CD14-positive monocyte (primary cell): ENCODE measurements at regions not wholly inside any gene's neighbourhood (a gene's known extent, or its start where the extent isn't known, plus 50 kb on each side); places are given as distances from the start of the nearest gene placed in this dataset.

Experiments
- DNase-seq, 3 donors: peaks; one replicate each; pipeline ENCODE4 v3.0.0-alpha.2; 2011 to 2022
- H2AFZ ChIP-seq: 2 replicates; pipeline ENCODE4 v1.6.0; 2012; ENCODE audit warnings: mild to moderate bottlenecking, low read depth, low read length, inconsistent platforms; ENCODE audit not compliant: insufficient read depth, poor library complexity, severe bottlenecking
- H3K27ac ChIP-seq, 2 donors: 1 replicate in 1 of 2; 2 replicates in 1 of 2; pipeline ENCODE4 v1.5.1; 2012 to 2013; ENCODE audit warnings: low read length in 2 of 2, control low read depth in 1 of 2, inconsistent platforms in 1 of 2, low read depth in 1 of 2, mild to moderate bottlenecking in 1 of 2
- H3K27me3 ChIP-seq, 2 donors: one replicate each; pipeline versions ENCODE4 v1.6.0 to v1.6.1; 2011 to 2013; ENCODE audit warnings: low read length in 2 of 2; ENCODE audit not compliant: control insufficient read depth in 2 of 2, insufficient read depth in 2 of 2
- H3K36me3 ChIP-seq, 2 donors: replicated peaks in 1 of 2; 1 replicate in 1 of 2; 2 replicates in 1 of 2; pipeline versions ENCODE4 v1.5.1 to v1.6.1; 2012 to 2013; ENCODE audit warnings: low read length in 2 of 2, control low read depth in 1 of 2, inconsistent platforms in 1 of 2, mild to moderate bottlenecking in 1 of 2; ENCODE audit not compliant: insufficient read depth in 2 of 2, control insufficient read depth in 1 of 2
- H3K4me1 ChIP-seq, 2 donors: 1 replicate in 1 of 2; 2 replicates in 1 of 2; pipeline versions ENCODE4 v1.5.1 to v1.6.1; 2012 to 2013; ENCODE audit warnings: low read length in 2 of 2, control low read depth in 1 of 2, inconsistent platforms in 1 of 2, mild to moderate bottlenecking in 1 of 2, moderate library complexity in 1 of 2; ENCODE audit not compliant: insufficient read depth in 2 of 2, control insufficient read depth in 1 of 2
- H3K4me2 ChIP-seq: replicated peaks from 2 replicates; pipeline ENCODE3; 2012; ENCODE audit warnings: low read length, moderate library complexity, mild to moderate bottlenecking; ENCODE audit not compliant: poor library complexity, severe bottlenecking; ENCODE audit errors: extremely low read depth
- H3K4me3 ChIP-seq, 3 experiments: fragments of 200-600 bp in 1 of 3; sonication (generic) in 1 of 3; replicated peaks in 1 of 3; 1 replicate in 2 of 3; 2 replicates in 1 of 3; pipeline ENCODE4 v1.5.1; 2011 to 2013; ENCODE audit warnings: low read length in 3 of 3, mild to moderate bottlenecking in 3 of 3, control low read depth in 2 of 3, low read depth in 2 of 3, inconsistent platforms in 1 of 3, moderate library complexity in 1 of 3
- H3K79me2 ChIP-seq: 2 replicates; pipeline ENCODE4 v1.6.0; 2012; ENCODE audit warnings: mild to moderate bottlenecking, control low read depth, inconsistent platforms, low read length, moderate library complexity; ENCODE audit not compliant: insufficient read depth
- H3K9ac ChIP-seq: 2 replicates; pipeline ENCODE4 v1.6.0; 2017; ENCODE audit warnings: low read length, mild to moderate bottlenecking; ENCODE audit not compliant: insufficient read depth, poor library complexity, severe bottlenecking
- H3K9me3 ChIP-seq, 2 donors: replicated peaks in 1 of 2; 1 replicate in 1 of 2; 2 replicates in 1 of 2; pipeline versions ENCODE4 v1.5.1 to v1.6.1; 2012 to 2013; ENCODE audit warnings: low read length in 2 of 2, control low read depth in 1 of 2; ENCODE audit not compliant: control insufficient read depth in 1 of 2, insufficient read depth in 1 of 2
- H4K20me1 ChIP-seq: 2 replicates; pipeline ENCODE4 v1.6.0; 2012; ENCODE audit warnings: mild to moderate bottlenecking, low read length, control low read depth, moderate library complexity; ENCODE audit not compliant: insufficient read depth
- H3K27ac Mint-ChIP-seq, 7 donors: one replicate each; pipeline ENCODE4 v1.8.0; 2020; ENCODE audit warnings: mild to moderate bottlenecking in 7 of 7, mixed read lengths in 7 of 7, moderate library complexity in 6 of 7, inconsistent platforms in 2 of 7
- H3K27me3 Mint-ChIP-seq, 3 donors: one replicate each; pipeline ENCODE4 v1.8.0; 2021 to 2022; ENCODE audit warnings: low read depth in 3 of 3, mild to moderate bottlenecking in 3 of 3, mixed read lengths in 3 of 3, moderate library complexity in 3 of 3, inconsistent platforms in 1 of 3
- H3K36me3 Mint-ChIP-seq, 2 donors: one replicate each; pipeline ENCODE4 v1.8.0; 2020; ENCODE audit warnings: mixed read lengths in 2 of 2, inconsistent platforms in 1 of 2, mild to moderate bottlenecking in 1 of 2
- H3K4me1 Mint-ChIP-seq: one replicate; pipeline ENCODE4 v1.8.0; 2020; ENCODE audit warnings: mild to moderate bottlenecking, mixed read lengths
- H3K4me3 Mint-ChIP-seq, 2 donors: one replicate each; pipeline ENCODE4 v1.8.0; 2020; ENCODE audit warnings: mild to moderate bottlenecking in 2 of 2, mixed read lengths in 2 of 2, moderate library complexity in 1 of 2
- H3K9me3 Mint-ChIP-seq, 7 donors: one replicate each; pipeline ENCODE4 v1.8.0; 2020 to 2022; ENCODE audit warnings: mixed read lengths in 7 of 7, mild to moderate bottlenecking in 6 of 7, moderate library complexity in 6 of 7, inconsistent platforms in 2 of 7
- WGBS: methylation state at CpG from one replicate; pipeline ENCODE4 v1.1.5; 2013; ENCODE audit warnings: missing lambda C conversion rate; ENCODE audit not compliant: insufficient coverage; 5-methylcytosine and 5-hydroxymethylcytosine counted together
- intact Hi-C, 2 donors: fragments of 100-400 bp; cut with micrococcal nuclease; formaldehyde crosslinking; loops; one replicate each; pipeline versions ENCODE4 v1.15.0 to v1.15.1; 2023
- TF ChIP-seq, protein P1 (sequence below): fragments of 200-600 bp; IDR thresholded peaks from one replicate; pipeline ENCODE4 v1.8.0; 2022; ENCODE audit warnings: antibody characterized with exemption, mild to moderate bottlenecking

DNA sequence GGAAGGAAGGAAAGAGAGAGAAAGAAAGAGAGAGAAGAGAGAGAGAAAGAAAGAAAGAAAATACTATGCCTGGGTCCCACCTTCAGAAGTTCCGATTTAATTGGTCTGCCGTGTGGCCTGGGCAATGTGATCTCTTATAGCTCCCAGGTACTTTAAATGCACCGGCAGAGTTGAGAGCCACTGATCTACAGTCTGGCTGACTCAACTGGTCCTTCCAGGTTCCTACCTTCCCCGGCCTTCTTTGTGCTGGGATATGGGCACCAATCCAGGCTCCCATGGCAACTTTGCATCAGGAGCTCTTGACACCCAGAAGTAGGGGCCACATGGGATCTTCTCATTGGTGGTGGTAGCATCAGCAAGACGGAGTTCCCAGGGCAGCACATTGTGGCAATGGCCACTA is 186.5 kb upstream of the ATP6AP2 start:
- H3K36me3 ChIP-seq: no peaks in the 10 kb centered on the region
- peaks cover 6% of the 10 kb centered on the region in 2 donors for H3K4me1 ChIP-seq
- Mint-ChIP-seq H3K4me1 (peaks cover 8% of the 10 kb centered on the region), H3K27me3 (peaks cover 0 to 11% (median 0%) of the 10 kb centered on the region in 3 donors), H3K36me3 (no peaks in the 10 kb centered on the region), H3K9me3 (peaks cover 0 to 19% (median 6%) of the 10 kb centered on the region in 7 donors), H3K4me3 (no peak overlapping the region), H3K27ac (no peak overlapping the region)
- no peak overlapping the region for H3K4me3 ChIP-seq
- intact Hi-C loops: no loop called here
- no peak overlapping the region for H3K4me2 ChIP-seq
- H2AFZ ChIP-seq: no peak overlapping the region
- H3K9me3 ChIP-seq: peaks cover 6 to 8% of the 10 kb centered on the region in 2 donors
- TF ChIP-seq, protein P1, sequence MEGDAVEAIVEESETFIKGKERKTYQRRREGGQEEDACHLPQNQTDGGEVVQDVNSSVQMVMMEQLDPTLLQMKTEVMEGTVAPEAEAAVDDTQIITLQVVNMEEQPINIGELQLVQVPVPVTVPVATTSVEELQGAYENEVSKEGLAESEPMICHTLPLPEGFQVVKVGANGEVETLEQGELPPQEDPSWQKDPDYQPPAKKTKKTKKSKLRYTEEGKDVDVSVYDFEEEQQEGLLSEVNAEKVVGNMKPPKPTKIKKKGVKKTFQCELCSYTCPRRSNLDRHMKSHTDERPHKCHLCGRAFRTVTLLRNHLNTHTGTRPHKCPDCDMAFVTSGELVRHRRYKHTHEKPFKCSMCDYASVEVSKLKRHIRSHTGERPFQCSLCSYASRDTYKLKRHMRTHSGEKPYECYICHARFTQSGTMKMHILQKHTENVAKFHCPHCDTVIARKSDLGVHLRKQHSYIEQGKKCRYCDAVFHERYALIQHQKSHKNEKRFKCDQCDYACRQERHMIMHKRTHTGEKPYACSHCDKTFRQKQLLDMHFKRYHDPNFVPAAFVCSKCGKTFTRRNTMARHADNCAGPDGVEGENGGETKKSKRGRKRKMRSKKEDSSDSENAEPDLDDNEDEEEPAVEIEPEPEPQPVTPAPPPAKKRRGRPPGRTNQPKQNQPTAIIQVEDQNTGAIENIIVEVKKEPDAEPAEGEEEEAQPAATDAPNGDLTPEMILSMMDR: no peak
- H3K27ac ChIP-seq: no peak overlapping the region
- DNase-seq: no peak
- WGBS: 95% methylated on average over 4 of the region's 5 CpGs
- no peaks in the 10 kb centered on the region for H3K79me2 ChIP-seq
- no peak overlapping the region for H3K9ac ChIP-seq
- no peaks in the 10 kb centered on the region for H4K20me1 ChIP-seq
- no peaks in the 10 kb centered on the region for H3K27me3 ChIP-seq

DNA sequence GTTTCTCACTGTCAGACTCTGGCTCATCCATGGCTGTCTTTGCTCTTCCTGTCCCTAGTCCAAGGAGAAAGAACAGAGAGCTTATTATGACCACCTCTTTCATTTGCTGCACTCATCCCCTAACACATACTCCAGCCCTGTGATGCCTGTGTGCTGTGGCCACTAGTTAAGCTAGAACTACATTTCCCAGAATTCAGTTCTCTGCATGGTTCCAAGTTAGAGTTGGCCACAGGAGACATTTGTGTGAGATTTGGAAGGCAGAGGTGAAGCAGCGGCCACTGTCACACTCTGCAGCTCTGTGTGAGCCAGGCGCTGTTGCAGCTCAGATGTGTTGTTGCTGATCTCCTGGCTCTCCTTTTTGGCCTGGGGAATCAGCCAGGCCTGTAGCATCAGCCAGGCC is 188.2 kb upstream of the ATP6AP2 start:
- no peaks in the 10 kb centered on the region for H3K27me3 ChIP-seq
- peaks cover 8% of the 10 kb centered on the region for H3K4me1 Mint-ChIP-seq
- no peak overlapping the region for H3K4me3 ChIP-seq
- H3K9me3 Mint-ChIP-seq: peaks cover 0 to 19% (median 6%) of the 10 kb centered on the region in 7 donors
- TF ChIP-seq, protein P1: no peak
- no peak overlapping the region for H2AFZ ChIP-seq
- no peaks in the 10 kb centered on the region for H3K36me3 ChIP-seq
- peaks cover 8 to 10% of the 10 kb centered on the region in 2 donors for H3K4me1 ChIP-seq
- H3K9me3 ChIP-seq: peaks cover 6% of the 10 kb centered on the region in 2 donors
- peaks cover 0 to 11% (median 0%) of the 10 kb centered on the region in 3 donors for H3K27me3 Mint-ChIP-seq
- no peaks in the 10 kb centered on the region for H4K20me1 ChIP-seq
- DNase-seq: no peak
- 100% methylated on average over 2 of the region's 2 CpGs for WGBS
- H3K9ac ChIP-seq: no peak overlapping the region
- no peak overlapping the region for H3K27ac ChIP-seq
- intact Hi-C loops: no loop called here
- no peaks in the 10 kb centered on the region for H3K79me2 ChIP-seq
- no peak overlapping the region for H3K4me3 Mint-ChIP-seq
- no peaks in the 10 kb centered on the region for H3K36me3 Mint-ChIP-seq
- peak overlapping the region in 1 of 7 donors; percentile 64 for H3K27ac Mint-ChIP-seq
- no peak overlapping the region for H3K4me2 ChIP-seq
